IMR-90 (cell line): ENCODE measurements at regions not wholly inside any gene's neighbourhood (a gene's known extent, or its start where the extent isn't known, plus 50 kb on each side); places are given as distances from the start of the nearest gene placed in this dataset.

Experiments used
- ATAC-seq: fragments of 200-7000 bp; cut with Tn5 transposase; 2 replicates; pipeline ENCODE4 v1.9.1; 2020; ENCODE audit warnings: low read depth, mild to moderate bottlenecking, moderate library complexity
- BruUV-seq: library from RNA; stranded (reverse); fragments of 400-500 nt; replicated peaks from 2 replicates; lab custom pipeline; 2021; lab: Mats Ljungman, UMichigan
- CTCF ChIA-PET: fragments of 300-600 bp; formaldehyde crosslinking; extraction: SDS; loops from one replicate; lab custom pipeline; 2021; ENCODE audit warnings: antibody characterized with exemption; lab: Yijun Ruan, JAX
- POLR2A ChIA-PET: fragments of 300-600 bp; sonication (Branson Sonifier 250); formaldehyde crosslinking; loops from one replicate; lab custom pipeline; 2022; ENCODE audit warnings: antibody characterized with exemption; ENCODE audit not compliant: unreplicated experiment; lab: Charles Lee
- DNase-seq: peaks from one replicate; pipeline ENCODE4 v3.0.0; 2013
- H2AFZ ChIP-seq: replicated peaks from 2 replicates; pipeline ENCODE3; 2013; ENCODE audit warnings: low read length, mild to moderate bottlenecking; ENCODE audit not compliant: poor library complexity
- H2AK5ac ChIP-seq: 2 replicates; pipeline ENCODE4 v1.6.1; 2013; ENCODE audit warnings: low read depth, low read length, inconsistent platforms
- H2AK9ac ChIP-seq: replicated peaks from 2 replicates; pipeline ENCODE3; 2013; ENCODE audit warnings: mild to moderate bottlenecking, low read depth, low read length, moderate library complexity; ENCODE audit not compliant: poor library complexity
- H2BK120ac ChIP-seq: 2 replicates; pipeline ENCODE4 v1.6.1; 2013; ENCODE audit warnings: low read depth, low read length, inconsistent platforms
- H2BK15ac ChIP-seq: 3 replicates; pipeline ENCODE4 v1.6.1; 2013; ENCODE audit warnings: low read depth, low read length, inconsistent platforms
- H2BK20ac ChIP-seq: 2 replicates; pipeline ENCODE4 v1.6.1; 2013; ENCODE audit warnings: low read depth, mild to moderate bottlenecking, inconsistent platforms, low read length, moderate library complexity
- H2BK5ac ChIP-seq: 2 replicates; pipeline ENCODE4 v1.6.1; 2013; ENCODE audit warnings: mild to moderate bottlenecking, low read depth, low read length, inconsistent platforms; ENCODE audit not compliant: poor library complexity, severe bottlenecking
- H3K14ac ChIP-seq: replicated peaks from 2 replicates; pipeline ENCODE4 v1.6.1; 2013; ENCODE audit warnings: low read depth, low read length, inconsistent platforms
- H3K18ac ChIP-seq: 2 replicates; pipeline ENCODE4 v1.6.1; 2013; ENCODE audit warnings: low read depth, low read length, control low read depth
- H3K23ac ChIP-seq: 2 replicates; pipeline ENCODE4 v1.6.1; 2013; ENCODE audit warnings: low read depth, low read length, inconsistent platforms
- H3K27ac ChIP-seq: 2 replicates; pipeline ENCODE4 v1.5.1; 2013; ENCODE audit warnings: mild to moderate bottlenecking, control low read depth, low read length; ENCODE audit not compliant: insufficient read depth
- H3K27me3 ChIP-seq: 2 replicates; pipeline ENCODE4 v1.6.1; 2013; ENCODE audit warnings: low read length; ENCODE audit not compliant: control insufficient read depth, insufficient read depth
- H3K36me3 ChIP-seq: 2 replicates; pipeline ENCODE4 v1.6.1; 2013; ENCODE audit warnings: low read length, mixed read lengths; ENCODE audit not compliant: control insufficient read depth, insufficient read depth
- H3K4ac ChIP-seq: 2 replicates; pipeline ENCODE4 v1.6.1; 2013; ENCODE audit warnings: low read depth, low read length, inconsistent platforms
- H3K4me1 ChIP-seq: 2 replicates; pipeline ENCODE4 v1.6.1; 2013; ENCODE audit warnings: low read length, mixed read lengths; ENCODE audit not compliant: control insufficient read depth, insufficient read depth
- H3K4me2 ChIP-seq: 2 replicates; pipeline ENCODE4 v1.6.1; 2013; ENCODE audit warnings: low read depth, mild to moderate bottlenecking, control low read depth, low read length, moderate library complexity
- H3K4me3 ChIP-seq: 2 replicates; pipeline ENCODE4 v1.5.1; 2013; ENCODE audit warnings: low read depth, mild to moderate bottlenecking, control low read depth, low read length, moderate library complexity; ENCODE audit not compliant: insufficient read depth
- H3K56ac ChIP-seq: 2 replicates; pipeline ENCODE4 v1.6.1; 2013; ENCODE audit warnings: low read length, inconsistent platforms; ENCODE audit not compliant: insufficient read depth; ENCODE audit errors: extremely low read depth
- H3K79me1 ChIP-seq, 2 experiments: 2 replicates each; pipeline ENCODE4 v1.6.1; 2013; ENCODE audit warnings: low read length in 2 of 2, inconsistent platforms in 1 of 2, low read depth in 1 of 2
- H3K9ac ChIP-seq: 2 replicates; pipeline ENCODE4 v1.6.1; 2013; ENCODE audit warnings: low read depth, low read length, control low read depth
- H3K9me1 ChIP-seq: 2 replicates; pipeline ENCODE4 v1.6.1; 2013; ENCODE audit warnings: low read length, inconsistent platforms; ENCODE audit not compliant: insufficient read depth
- H3K9me3 ChIP-seq: 2 replicates; pipeline ENCODE4 v1.6.1; 2013; ENCODE audit warnings: low read length; ENCODE audit not compliant: control insufficient read depth, insufficient read depth
- H4K20me1 ChIP-seq: 2 replicates; pipeline ENCODE4 v1.6.1; 2013; ENCODE audit warnings: low read length, inconsistent platforms; ENCODE audit not compliant: insufficient read depth
- H4K5ac ChIP-seq: 2 replicates; pipeline ENCODE4 v1.6.1; 2013; ENCODE audit warnings: mild to moderate bottlenecking, low read depth, low read length, control low read depth
- H4K8ac ChIP-seq, 2 experiments: 2 replicates each; pipeline ENCODE4 v1.6.1; 2013; ENCODE audit warnings: low read depth in 2 of 2, low read length in 2 of 2, control low read depth in 1 of 2, inconsistent platforms in 1 of 2
- H4K91ac ChIP-seq: 2 replicates; pipeline ENCODE4 v1.6.1; 2013; ENCODE audit warnings: low read depth, low read length, inconsistent platforms; ENCODE audit not compliant: insufficient read depth
- BHLHE40 ChIP-seq: fragments of 150-350 bp; IDR thresholded peaks from 2 replicates; pipeline ENCODE4 v1.6.1; 2016; ENCODE audit warnings: mild to moderate bottlenecking, low read depth, low read length
- CEBPB ChIP-seq: IDR thresholded peaks from 2 replicates; pipeline ENCODE4 v1.6.1; 2012; ENCODE audit warnings: low read depth, low read length, improper control_type of control experiment
- CHD1 ChIP-seq: IDR thresholded peaks from 2 replicates; pipeline ENCODE4 v1.6.1; 2012; ENCODE audit warnings: low read depth, low read length, improper control_type of control experiment
- CTCF ChIP-seq: conservative IDR thresholded peaks from 2 replicates; pipeline ENCODE4 v1.5.1; 2012; ENCODE audit warnings: mild to moderate bottlenecking, low read depth, low read length, improper control_type of control experiment
- ELK1 ChIP-seq: fragments of 150-350 bp; IDR thresholded peaks from 2 replicates; pipeline ENCODE4 v1.6.1; 2016; ENCODE audit warnings: low read depth, mild to moderate bottlenecking, low read length, moderate library complexity, borderline replicate concordance
- FOS ChIP-seq: fragments of 150-350 bp; IDR thresholded peaks from 2 replicates; pipeline ENCODE4 v1.6.1; 2016; ENCODE audit warnings: low read depth, low read length
- MAFK ChIP-seq: IDR thresholded peaks from 2 replicates; pipeline ENCODE4 v1.6.1; 2012; ENCODE audit warnings: low read depth, low read length, improper control_type of control experiment
- MAZ ChIP-seq: IDR thresholded peaks from 2 replicates; pipeline ENCODE4 v1.6.1; 2012; ENCODE audit warnings: low read depth, mild to moderate bottlenecking, low read length, improper control_type of control experiment, moderate library complexity, borderline replicate concordance
- MXI1 ChIP-seq: IDR thresholded peaks from 2 replicates; pipeline ENCODE4 v1.6.1; 2012; ENCODE audit warnings: low read depth, mild to moderate bottlenecking, low read length, moderate library complexity, borderline replicate concordance
- NFE2L2 ChIP-seq: fragments of 150-350 bp; IDR thresholded peaks from 2 replicates; pipeline ENCODE4 v1.6.1; 2016; ENCODE audit warnings: low read depth, mild to moderate bottlenecking, low read length
- RAD21 ChIP-seq: IDR thresholded peaks from 2 replicates; pipeline ENCODE4 v1.6.1; 2012; ENCODE audit warnings: low read length, improper control_type of control experiment
- RCOR1 ChIP-seq: IDR thresholded peaks from 2 replicates; pipeline ENCODE4 v1.6.1; 2012; ENCODE audit warnings: mild to moderate bottlenecking, low read length, improper control_type of control experiment; ENCODE audit not compliant: insufficient replicate concordance
- dilution Hi-C: fragments of 300-500 bp; cut with HindIII; formaldehyde crosslinking; loops from one replicate; pipeline ENCODE4 v1.14.3; 2018; ENCODE audit warnings: low sequenced_read_pairs; ENCODE audit not compliant: unreplicated experiment
- in situ Hi-C: fragments of 300-500 bp; cut with MboI; formaldehyde crosslinking; loops from 3 replicates; pipeline ENCODE4 v1.14.3; 2019; ENCODE audit warnings: low sequenced_read_pairs, inconsistent platforms, mixed read lengths
- intact Hi-C: fragments of 100-400 bp; cut with micrococcal nuclease; formaldehyde crosslinking; loops from 2 replicates; pipeline ENCODE4 v1.10.0; 2022
- TF ChIP-seq, protein P1 (sequence below): fragments of 150-350 bp; IDR thresholded peaks from 2 replicates; pipeline ENCODE4 v1.6.1; 2017; ENCODE audit warnings: mild to moderate bottlenecking, antibody characterized with exemption, low read length, low read depth

- Histone ChIP-seq H4K5ac (no peak overlapping the region), H3K27ac (no peak overlapping the region), H2AK5ac (no peak overlapping the region), H3K4me2 (no peak overlapping the region), H4K20me1 (no peaks in the 10 kb centered on the region), H2AFZ (no peak overlapping the region), H2BK15ac (no peak overlapping the region), H2BK20ac (no peak overlapping the region), H3K23ac (no peak overlapping the region), H2BK5ac (no peak overlapping the region), H2AK9ac (no peak overlapping the region), H4K91ac (no peak overlapping the region), H3K4me1 (no peaks in the 10 kb centered on the region), H3K18ac (no peak overlapping the region), H2BK120ac (no peak overlapping the region), H3K56ac (no peak overlapping the region), H3K14ac (no peak overlapping the region), H4K8ac (no peak overlapping the region), H3K4me3 (no peak overlapping the region), H3K9me3 (no peaks in the 10 kb centered on the region), H3K4ac (no peak overlapping the region), H3K9ac (no peak overlapping the region), H3K27me3 (no peaks in the 10 kb centered on the region), H3K79me1 (no peaks in the 10 kb centered on the region), H3K36me3 (no peaks in the 10 kb centered on the region), H3K9me1 (no peaks in the 10 kb centered on the region)
- intact Hi-C loops: no loop called here
- ATAC-seq: no peak
- CTCF ChIA-PET: no interaction called here
- POLR2A ChIA-PET: no interaction called here
- DNase-seq: no peak
- TF ChIP-seq FOS (no peak), CTCF (no peak), MAZ (no peak), RAD21 (no peak), NFE2L2 (no peak), RCOR1 (no peak), ELK1 (no peak), BHLHE40 (no peak), MAFK (no peak), CEBPB (no peak), CHD1 (no peak), MXI1 (no peak)
- TF ChIP-seq, protein P1, sequence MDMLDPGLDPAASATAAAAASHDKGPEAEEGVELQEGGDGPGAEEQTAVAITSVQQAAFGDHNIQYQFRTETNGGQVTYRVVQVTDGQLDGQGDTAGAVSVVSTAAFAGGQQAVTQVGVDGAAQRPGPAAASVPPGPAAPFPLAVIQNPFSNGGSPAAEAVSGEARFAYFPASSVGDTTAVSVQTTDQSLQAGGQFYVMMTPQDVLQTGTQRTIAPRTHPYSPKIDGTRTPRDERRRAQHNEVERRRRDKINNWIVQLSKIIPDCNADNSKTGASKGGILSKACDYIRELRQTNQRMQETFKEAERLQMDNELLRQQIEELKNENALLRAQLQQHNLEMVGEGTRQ: no peak
- dilution Hi-C loops: no loop called here
- in situ Hi-C loops: no loop called here
- BruUV-seq: no TSS peak
Measured at GRCh38 chr3:139746481-139746880, 68.7 kb upstream of the NMNAT3 start.
